HG03354 (cell line): ENCODE measurements at regions not wholly inside any gene's neighbourhood (a gene's known extent, or its start where the extent isn't known, plus 50 kb on each side); places are given as distances from the start of the nearest gene placed in this dataset.
"Not testable (repeated sequence)": the region's sequence is repeated elsewhere in the genome, so short reads cannot be mapped to it uniquely, and the experiment has no call there.

Experiments
- ATAC-seq: cut with Tn5 transposase; IDR thresholded peaks from one replicate; pipeline ENCODE4 v1.9.1; 2021; ENCODE audit warnings: mild to moderate bottlenecking; ENCODE audit not compliant: unreplicated experiment, poor library complexity, severe bottlenecking

DNA sequence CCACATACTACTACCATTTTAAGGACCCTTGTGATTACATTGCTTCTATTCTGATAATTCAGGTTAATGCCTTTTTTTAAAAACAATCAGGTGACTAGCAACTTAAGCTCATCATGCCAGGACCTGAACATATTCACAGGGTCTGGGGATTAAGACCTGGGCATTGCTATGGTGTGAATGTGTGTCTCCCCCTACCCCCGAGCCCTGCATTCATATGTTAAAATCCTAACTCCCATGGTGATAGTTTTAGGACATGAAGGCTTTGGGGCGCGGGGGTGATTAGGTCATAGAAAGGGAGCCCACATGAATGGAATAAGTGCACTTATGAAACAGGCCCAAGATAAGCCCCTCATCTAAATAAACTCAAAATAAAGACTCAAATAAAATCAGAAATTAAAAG is 734.4 kb upstream of the PABPC4L start:
- ATAC-seq = no peak

DNA sequence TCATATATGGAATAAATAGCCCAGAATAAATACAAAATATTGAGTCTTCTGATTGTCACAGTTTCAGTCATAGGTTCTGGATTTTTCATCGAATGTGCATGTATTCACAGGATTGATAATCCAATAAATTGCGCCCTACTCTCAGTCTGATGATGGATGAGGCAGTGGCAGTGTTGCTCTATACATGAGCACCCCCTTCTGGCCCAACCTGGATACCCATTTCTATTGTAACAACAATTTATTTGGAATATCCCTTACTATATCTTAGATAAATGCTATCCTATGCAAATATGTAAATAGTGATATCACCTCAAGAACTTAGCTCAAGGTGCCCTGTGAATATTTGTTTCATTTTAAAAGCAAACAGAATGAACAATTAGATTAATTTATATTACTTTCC is 733.7 kb upstream of the PABPC4L start:
- no peak for ATAC-seq

DNA sequence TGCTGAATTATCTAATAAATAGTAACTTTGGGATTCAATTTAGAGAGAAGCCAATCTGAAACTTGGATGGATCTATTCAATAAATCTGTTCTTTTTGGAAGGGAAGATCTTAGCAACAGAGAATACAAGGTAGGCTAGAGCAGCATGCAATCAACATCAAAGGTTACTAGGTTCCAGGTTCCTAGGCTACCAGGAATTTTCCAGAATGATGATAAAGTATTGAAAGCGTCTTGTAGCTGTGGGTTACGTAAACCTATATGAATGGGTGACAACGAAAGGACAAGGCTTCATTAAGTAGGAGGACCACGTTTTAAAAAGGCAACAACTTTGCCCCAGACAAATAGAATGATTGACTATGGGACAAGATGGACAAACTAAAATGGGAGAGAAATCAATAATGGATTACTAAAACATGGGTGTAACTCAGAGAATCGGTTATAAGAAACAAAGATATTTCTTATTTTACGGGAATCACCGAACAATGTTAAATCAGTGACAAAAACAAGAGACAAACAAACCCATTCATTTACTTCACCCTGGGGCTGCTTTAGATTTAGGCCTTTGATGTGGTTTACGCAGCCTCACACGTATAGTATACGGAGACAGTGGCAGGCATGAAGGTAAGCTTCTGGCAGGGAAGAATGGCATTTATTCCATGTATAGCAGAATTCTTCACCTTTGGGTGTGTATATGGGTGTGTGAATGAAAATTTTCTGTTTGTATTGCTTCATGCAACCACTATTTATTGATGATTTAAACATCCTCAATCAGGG is 732.6 kb upstream of the PABPC4L start:
- ATAC-seq = no peak

DNA sequence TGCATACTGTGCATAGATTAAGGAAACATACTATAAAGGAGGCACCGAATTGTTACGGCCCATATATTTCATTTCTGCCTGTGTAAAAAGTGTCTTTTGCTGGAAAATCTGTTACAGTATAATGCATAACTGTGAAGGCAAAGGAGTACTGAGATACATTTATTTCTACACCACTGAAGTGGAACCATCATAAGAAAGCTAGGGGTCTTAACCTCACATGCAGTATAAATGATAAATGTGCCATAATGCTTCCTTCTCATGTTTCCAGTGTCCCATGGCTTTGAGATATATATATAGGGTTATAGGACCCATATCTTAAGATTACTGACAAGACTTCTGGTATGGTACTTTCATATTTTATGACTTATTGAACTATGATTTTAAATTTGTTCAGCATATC is 713.8 kb upstream of the PABPC4L start:
- ATAC-seq = no peak

DNA sequence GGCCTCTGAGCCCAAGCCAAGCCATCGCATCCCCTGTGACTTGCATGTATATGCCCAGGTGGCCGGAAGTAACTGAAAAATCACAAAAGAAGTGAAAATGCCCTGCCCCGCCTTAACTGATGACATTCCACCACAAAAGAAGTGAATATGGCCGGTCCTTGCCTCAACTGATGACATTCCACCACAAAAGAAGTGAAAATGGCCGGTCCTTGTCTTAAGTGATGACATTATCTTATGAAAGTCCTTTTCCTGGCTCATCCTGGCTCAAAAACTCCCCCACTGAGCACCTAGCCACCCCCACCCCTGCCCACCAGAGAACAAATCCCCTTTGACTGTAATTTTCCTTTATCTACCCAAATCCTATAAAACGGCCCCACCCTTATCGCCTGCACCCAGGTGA is 712.7 kb upstream of the PABPC4L start:
- not testable (repeated sequence) for ATAC-seq

DNA sequence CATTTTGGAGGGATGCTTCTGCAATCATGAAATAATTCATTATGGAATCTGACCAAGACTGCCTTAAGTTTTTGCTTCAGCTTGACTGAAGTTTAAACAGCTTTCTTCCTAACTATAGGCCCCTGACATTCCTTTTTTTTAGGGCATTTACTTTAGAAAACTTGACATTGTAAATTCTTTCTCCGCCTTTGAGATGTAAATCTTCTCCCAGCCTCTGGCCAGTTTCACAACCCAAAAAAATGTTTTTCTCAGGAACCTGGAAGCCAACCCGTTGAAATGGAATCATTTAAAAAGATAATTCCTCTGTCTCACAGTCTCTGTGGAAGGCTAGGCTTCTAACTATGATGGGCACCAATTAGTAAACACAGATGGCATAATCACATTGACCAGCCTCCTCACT is 710.4 kb upstream of the PABPC4L start:
- no peak for ATAC-seq

DNA sequence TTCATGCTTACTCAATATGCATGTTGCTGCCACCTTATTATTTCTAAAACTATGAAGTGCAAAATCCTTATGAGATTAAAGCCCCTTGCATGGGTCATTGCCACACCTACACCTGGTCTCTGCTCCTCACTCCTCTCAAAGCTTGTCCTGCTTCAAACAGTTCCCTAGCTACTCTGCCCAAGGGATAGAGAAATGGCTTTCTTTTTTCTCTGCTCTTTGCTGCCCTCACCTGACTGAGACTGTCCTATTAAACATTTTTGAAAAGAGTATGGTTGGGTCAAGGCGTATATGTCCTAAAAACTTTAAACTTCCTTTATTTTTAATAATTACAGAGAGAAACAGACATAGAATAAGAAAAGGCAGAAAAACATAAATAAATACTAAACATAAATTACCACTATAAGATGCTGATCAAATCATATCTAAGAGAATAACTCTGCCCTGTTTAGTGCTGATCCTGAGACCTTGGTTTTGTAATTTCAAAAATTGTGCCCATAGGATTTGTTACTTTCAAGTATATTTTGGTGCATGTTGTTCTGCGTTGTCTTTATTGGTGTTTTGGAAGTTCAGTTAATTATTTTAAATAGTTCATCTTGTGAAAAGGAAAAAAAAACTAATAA is 704.9 kb upstream of the PABPC4L start:
- ATAC-seq = no peak

DNA sequence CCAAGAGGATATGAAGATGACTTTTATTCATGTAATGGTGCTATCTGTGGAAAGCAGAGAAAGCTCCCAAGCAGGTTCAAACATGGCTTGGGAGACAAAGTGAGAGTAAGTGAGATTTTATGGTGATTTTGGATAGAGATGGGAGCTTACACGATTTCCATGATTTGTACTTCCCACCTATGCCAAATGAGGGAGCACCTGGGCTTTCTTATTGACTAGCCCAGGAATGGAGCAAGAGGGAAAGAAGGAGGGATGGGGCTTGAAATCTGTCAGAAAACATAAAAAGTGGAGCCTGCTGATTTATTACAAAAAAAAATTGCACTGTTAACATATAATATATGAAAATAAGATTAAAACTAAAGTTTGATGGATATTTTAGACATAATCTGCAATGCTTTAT is 703.5 kb upstream of the PABPC4L start:
- ATAC-seq = no peak

DNA sequence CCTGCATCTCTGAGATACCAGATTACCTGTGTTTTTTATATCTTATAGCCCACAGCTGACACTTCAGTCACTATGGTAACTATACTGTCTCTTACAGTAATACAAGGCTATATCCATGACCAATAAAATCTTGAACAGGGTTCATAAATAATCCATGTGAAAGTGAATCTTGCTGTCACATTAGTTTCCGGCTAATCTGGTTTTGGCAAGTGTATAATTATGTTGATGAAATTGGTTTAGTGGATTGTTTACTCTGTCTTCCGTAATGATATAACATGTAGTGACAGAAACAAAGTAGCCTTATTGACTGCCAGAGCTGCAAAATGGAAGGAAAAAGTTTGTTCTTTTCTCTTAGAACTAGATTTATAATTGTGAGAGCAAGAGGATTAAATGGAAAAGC is 686.6 kb upstream of the PABPC4L start:
- ATAC-seq = no peak

DNA sequence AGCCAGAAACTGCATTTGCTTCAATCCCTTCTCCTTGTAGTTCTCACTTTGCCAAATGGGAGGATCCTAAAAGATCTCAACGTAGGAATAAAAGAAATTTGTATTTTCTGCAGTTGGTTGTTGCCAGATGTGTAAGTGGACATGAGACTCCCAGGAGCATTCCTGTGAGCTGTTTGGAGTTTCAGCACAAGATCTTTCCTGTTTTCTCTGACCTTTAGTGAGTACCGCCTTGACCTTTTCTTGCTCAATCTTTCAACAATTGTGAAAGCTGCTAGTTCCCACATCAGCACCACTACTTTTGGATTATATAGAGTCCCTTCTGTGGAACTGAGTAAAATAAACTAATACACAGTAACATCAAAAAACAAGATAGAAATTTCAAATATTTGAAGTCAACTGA is 683.8 kb upstream of the PABPC4L start:
- no peak for ATAC-seq

DNA sequence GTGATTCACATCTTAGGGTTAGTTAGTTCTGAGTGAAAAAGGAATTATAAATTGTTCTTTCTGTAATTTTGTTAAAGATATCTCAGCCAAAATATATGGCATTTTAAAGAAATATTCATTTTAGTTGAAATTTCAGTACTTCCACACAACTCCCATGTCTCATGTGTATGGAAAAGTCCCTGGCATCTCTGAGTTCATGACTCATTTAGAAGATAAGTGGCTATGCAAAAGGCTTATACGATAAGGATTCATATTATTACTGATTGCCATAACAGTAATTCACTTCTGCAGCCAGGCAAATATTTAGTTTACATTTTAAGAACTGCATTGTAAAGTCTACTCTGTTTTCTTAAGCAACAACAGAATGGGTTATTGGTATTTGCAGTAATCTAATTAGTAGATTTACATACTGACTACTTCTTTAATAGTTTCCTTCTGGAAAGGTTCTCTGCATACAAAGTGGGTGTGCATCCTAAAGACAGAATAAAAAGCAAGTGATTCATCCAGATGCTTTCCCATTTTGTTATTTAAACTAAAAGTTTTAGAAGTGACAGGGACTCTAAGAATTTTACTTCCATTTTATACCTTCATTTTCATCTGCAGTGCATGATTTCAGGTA is 682.4 kb upstream of the PABPC4L start:
- no peak for ATAC-seq

DNA sequence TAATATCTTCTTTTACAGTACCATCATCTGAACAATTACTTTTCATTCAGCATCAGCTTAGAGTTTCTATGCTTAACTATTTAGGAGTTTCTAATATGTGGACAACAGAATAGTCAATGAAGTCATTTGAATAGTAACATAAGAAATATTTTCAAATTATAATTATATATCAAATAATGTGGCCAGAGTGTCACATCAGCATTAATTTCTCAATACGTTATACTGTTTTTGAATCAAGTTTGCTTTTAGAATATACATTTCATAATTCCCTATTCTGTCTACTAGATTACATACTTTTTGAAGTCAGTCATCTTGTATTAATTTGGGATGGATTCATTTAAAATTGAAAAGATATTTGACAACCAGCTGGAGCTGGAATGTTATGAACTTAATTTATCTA is 677.4 kb upstream of the PABPC4L start:
- ATAC-seq = no peak

DNA sequence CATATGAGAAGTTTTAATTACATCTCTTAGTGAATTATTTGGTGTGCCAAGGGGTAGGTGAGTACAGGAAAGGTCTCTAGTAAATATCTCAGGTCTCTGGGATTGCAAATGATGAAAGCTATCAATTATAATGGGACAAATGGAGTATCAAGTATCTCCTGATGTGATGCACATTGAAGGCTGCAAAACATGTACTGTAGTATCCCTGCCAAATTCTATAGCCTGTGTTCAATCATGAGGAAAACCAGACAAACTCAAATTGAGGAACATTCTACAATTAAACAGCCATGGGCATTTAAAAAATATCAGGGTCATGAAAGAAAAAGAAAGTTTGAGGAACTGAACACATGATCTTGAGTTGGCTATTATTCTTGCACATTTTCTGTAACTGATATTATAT is 665.4 kb upstream of the PABPC4L start:
- no peak for ATAC-seq

DNA sequence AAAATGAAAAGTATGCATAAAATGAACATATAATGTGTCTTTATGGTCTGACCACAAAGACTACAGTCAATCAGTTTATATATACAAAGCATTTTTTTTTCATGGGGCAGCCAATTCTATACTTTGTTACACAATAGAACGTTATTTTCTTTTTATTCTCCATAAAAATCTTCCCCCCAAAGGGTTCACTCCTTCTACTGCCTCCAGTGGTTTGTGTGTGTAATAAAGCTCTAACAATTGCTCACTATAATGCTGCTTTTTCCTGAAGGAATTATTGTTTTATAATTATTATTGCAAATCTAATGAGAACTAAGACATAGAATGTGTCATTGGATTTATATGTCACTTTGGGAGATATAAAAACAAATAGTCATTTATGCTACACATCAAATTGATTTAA is 664.1 kb upstream of the PABPC4L start:
- no peak for ATAC-seq

DNA sequence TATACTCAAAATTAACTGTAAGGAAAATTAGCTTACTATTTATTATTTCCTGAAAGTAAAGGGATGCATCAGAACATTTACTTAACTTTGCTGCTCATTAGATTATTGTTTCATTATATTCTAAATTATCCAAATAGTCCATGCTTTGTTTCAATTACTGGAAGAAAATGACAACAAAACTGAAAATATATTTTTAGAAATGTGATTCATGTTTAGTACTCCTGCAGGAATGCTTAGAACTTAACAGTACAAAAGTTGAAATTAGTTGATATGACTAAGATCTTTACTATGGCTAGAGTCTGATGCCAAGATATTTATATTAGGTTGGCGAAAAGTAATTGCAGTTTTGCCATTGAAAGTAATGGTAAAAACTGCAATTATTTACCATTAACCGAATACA is 660.5 kb upstream of the PABPC4L start:
- no peak for ATAC-seq

DNA sequence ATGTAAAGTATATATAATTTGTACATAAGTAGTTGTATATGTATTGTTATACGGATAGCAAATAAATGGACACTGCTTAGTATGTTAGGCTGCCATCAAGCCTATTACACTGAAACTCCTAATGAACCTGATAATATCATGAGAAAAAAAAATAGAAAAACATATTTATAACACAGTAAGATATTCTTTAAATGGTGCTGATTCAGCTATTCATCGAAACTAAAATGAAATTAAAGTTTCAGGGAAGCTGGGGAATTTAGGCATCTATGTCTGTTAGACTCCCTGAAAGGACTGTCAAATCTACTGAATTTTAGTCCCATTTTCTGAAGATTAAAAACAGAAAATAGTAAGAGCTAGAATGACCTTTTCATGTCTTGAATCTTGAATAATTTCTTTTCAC is 647.1 kb upstream of the PABPC4L start:
- no peak for ATAC-seq

DNA sequence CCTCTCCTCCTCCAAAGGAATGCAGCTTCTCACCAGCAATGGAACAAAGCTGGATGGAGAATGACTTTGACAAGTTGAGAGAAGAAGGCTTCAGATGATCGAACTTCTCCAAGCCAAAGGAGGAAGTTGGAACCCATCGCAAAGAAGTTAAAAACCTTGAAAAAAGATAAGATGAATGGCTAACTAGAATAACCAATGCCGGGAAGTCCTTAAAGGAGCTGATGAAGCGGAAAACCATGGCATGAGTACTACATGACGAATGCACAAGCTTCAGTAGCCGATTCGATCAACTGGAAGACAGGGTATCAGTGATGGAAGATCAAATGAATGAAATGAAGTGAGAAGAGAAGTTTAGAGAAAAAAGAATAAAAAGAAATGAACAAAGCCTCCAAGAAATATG is 629.2 kb upstream of the PABPC4L start:
- not testable (repeated sequence) for ATAC-seq

DNA sequence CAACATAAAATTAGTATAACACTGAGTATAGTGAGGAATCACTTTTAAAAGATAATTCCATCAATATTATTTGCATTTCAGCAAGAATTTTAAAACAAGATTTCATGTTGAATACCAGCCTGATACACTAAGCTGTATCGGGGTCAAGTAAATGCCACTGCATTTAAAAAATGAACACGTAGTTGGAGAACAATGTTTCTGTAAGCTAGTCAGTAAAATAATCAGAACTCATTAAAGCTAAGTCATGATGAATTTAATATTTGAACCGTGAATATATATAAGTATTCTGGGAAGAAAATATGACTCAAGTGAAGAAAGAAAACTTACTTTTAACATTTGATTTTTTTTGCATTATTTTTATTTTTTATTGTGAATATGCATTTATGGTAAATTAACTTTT is 611.0 kb upstream of the PABPC4L start:
- no peak for ATAC-seq

DNA sequence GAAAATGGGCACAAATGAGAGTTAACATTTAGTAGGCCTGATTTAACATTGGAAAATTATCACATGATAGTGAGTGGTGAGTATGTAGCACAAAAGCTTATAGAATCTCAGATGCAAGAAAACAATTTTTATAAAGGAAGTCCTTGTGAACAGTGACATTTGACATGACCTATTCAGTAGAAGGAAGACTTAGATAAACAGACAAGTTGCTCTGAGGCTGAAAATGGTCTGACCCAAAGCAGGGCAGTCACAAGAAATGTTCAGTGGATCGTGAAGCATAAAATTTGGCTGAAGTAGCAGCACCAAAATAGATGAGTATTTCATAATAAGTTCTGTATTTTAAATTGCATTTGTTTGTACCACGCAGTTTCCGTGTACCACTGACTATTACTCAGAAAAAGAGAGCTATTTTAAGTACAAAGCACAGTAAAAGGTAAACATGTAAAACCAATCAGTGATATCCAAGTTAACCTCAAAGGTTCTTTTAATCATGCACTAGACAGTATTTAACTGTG is 605.7 kb upstream of the PABPC4L start:
- ATAC-seq = no peak

DNA sequence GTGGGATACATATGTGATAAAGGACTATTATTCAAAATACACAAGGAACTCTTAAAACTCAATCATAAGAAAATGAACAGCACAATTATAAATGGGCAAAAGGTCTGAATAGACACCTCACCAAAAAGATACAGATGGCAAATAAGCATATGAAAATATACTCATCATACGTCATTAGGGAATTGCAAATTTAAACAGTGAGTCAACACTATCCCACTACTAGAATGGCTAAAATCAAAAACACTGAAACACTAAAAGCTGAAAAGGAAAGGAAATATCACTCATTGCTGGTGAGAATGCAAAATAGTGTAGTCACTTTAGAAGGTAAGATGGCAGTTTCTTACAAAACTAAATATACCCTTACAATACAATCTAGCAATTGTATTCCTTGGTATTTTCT is 597.0 kb upstream of the PABPC4L start:
- no peak for ATAC-seq

DNA sequence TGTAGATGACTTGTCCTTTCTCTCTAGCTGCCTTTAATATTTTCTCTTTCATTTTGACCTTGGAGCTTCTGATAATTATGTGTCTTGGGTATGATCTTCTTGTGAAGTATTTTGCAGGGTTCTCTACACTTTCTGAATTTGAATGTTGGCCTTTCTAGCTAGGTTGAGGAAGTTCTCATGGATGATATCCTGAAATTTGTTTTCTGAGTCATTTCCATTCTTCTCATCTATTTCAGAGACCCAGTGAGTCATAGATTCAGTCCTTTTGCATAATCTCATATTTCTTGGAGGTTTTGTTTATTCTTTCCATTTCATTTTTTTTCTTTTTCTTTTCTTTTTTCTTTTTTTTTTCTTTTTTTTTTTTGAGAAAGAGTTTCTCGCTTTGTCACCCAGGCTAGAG is 585.7 kb upstream of the PABPC4L start:
- ATAC-seq = no peak
